HG02623 (cell line): ENCODE measurements at regions not wholly inside any gene's neighbourhood (a gene's known extent, or its start where the extent isn't known, plus 50 kb on each side); places are given as distances from the start of the nearest gene placed in this dataset.
"Not testable (repeated sequence)": the region's sequence is repeated elsewhere in the genome, so short reads cannot be mapped to it uniquely, and the experiment has no call there.

Source experiments
- ATAC-seq: cut with Tn5 transposase; IDR thresholded peaks from one replicate; pipeline ENCODE4 v1.9.1; 2021; ENCODE audit warnings: moderate library complexity; ENCODE audit not compliant: unreplicated experiment

GRCh38 chr6:71007298-71007697 is 50.4 kb upstream of the B3GAT2 start:
- not testable (repeated sequence) for ATAC-seq

- no peak for ATAC-seq
These were observed 55.1 kb upstream of the B3GAT2 start for GRCh38 chr6:71011871-71012371.

- ATAC-seq: peak; percentile 90
These were observed 56.1 kb upstream of the B3GAT2 start for GRCh38 chr6:71012866-71013469.

- ATAC-seq: no peak
These were observed 58.5 kb upstream of the B3GAT2 start for GRCh38 chr6:71015392-71015791.

GRCh38 chr6:71028236-71028876 is 71.5 kb upstream of the B3GAT2 start:
- ATAC-seq: no peak

GRCh38 chr6:71028877-71029252 is 72.0 kb upstream of the B3GAT2 start:
- no peak for ATAC-seq

GRCh38 chr6:71029555-71029954 is 72.7 kb upstream of the B3GAT2 start:
- no peak for ATAC-seq

- no peak for ATAC-seq
These were observed 75.1 kb upstream of the B3GAT2 start for GRCh38 chr6:71031912-71032311.

- ATAC-seq: no peak
These were observed 76.3 kb upstream of the B3GAT2 start for GRCh38 chr6:71033171-71033570.

- ATAC-seq: no peak
These were observed 77.0 kb upstream of the B3GAT2 start for GRCh38 chr6:71033890-71034289.

GRCh38 chr6:71034563-71035345 is 77.9 kb upstream of the B3GAT2 start:
- ATAC-seq: no peak

- no peak for ATAC-seq
These were observed 79.0 kb upstream of the B3GAT2 start for GRCh38 chr6:71035871-71036270.

GRCh38 chr6:71038711-71039344 is 82.0 kb upstream of the B3GAT2 start:
- ATAC-seq: no peak

GRCh38 chr6:71040043-71040442 is 83.2 kb upstream of the B3GAT2 start:
- no peak for ATAC-seq

- no peak for ATAC-seq
These were observed 84.0 kb upstream of the B3GAT2 start for GRCh38 chr6:71040841-71041240.

GRCh38 chr6:71043902-71044301 is 87.0 kb upstream of the B3GAT2 start:
- ATAC-seq: no peak

- no peak for ATAC-seq
These were observed 87.9 kb upstream of the B3GAT2 start for GRCh38 chr6:71044753-71045152.

GRCh38 chr6:71045296-71045695 is 88.4 kb upstream of the B3GAT2 start:
- ATAC-seq: no peak

- no peak for ATAC-seq
These were observed 90.6 kb upstream of the B3GAT2 start for GRCh38 chr6:71047417-71047816.

- ATAC-seq: no peak
These were observed 91.7 kb upstream of the B3GAT2 start for GRCh38 chr6:71048320-71049164.
